Activated naive CD8-positive, alpha-beta T cell (primary cell): ENCODE measurements at regions not wholly inside any gene's neighbourhood (a gene's known extent, or its start where the extent isn't known, plus 50 kb on each side); places are given as distances from the start of the nearest gene placed in this dataset.
"Not testable (repeated sequence)": the region's sequence is repeated elsewhere in the genome, so short reads cannot be mapped to it uniquely, and the experiment has no call there.

ENCODE experiments used
- H3K27ac Mint-ChIP-seq: one replicate; pipeline ENCODE4 v1.8.0; 2021; ENCODE audit warnings: mixed read lengths
- H3K27me3 Mint-ChIP-seq: one replicate; pipeline ENCODE4 v1.8.0; 2021; ENCODE audit warnings: mixed read lengths
- H3K36me3 Mint-ChIP-seq: one replicate; pipeline ENCODE4 v1.8.0; 2021; ENCODE audit warnings: mixed read lengths
- H3K4me1 Mint-ChIP-seq: one replicate; pipeline ENCODE4 v1.8.0; 2021; ENCODE audit warnings: low read depth, mixed read lengths
- H3K4me3 Mint-ChIP-seq: one replicate; pipeline ENCODE4 v1.8.0; 2021; ENCODE audit warnings: mild to moderate bottlenecking, mixed read lengths
- H3K9me3 Mint-ChIP-seq: one replicate; pipeline ENCODE4 v1.8.0; 2021; ENCODE audit warnings: low read depth, mixed read lengths

GRCh38 chrX:128664211-128664610, 612.0 kb upstream of the ACTRT1 start:
- no peak overlapping the region for H3K27ac Mint-ChIP-seq
- H3K4me1 Mint-ChIP-seq: no peaks in the 10 kb centered on the region
- no peaks in the 10 kb centered on the region for H3K36me3 Mint-ChIP-seq

GRCh38 chrX:128653524-128654060, 601.4 kb upstream of the ACTRT1 start:
- Mint-ChIP-seq H3K27me3 (no peaks in the 10 kb centered on the region), H3K9me3 (peaks cover 4% of the 10 kb centered on the region), H3K27ac (no peak overlapping the region), H3K4me3 (no peak overlapping the region), H3K36me3 (no peaks in the 10 kb centered on the region), H3K4me1 (no peaks in the 10 kb centered on the region)

More at GRCh38 chrX:128664211-128664610, 612.0 kb upstream of the ACTRT1 start:
- Mint-ChIP-seq H3K4me3 (no peak overlapping the region), H3K9me3 (no peaks in the 10 kb centered on the region), H3K27me3 (no peaks in the 10 kb centered on the region)

- no peaks in the 10 kb centered on the region for H3K9me3 Mint-ChIP-seq
- H3K4me1 Mint-ChIP-seq: no peaks in the 10 kb centered on the region
Observed at GRCh38 chrX:128650326-128650725, 598.1 kb upstream of the ACTRT1 start.

GRCh38 chrX:128634754-128635153, 582.6 kb upstream of the ACTRT1 start:
- Mint-ChIP-seq H3K27ac (no peak overlapping the region), H3K27me3 (no peaks in the 10 kb centered on the region), H3K4me1 (no peaks in the 10 kb centered on the region), H3K36me3 (no peaks in the 10 kb centered on the region), H3K9me3 (no peaks in the 10 kb centered on the region), H3K4me3 (no peak overlapping the region)

More at GRCh38 chrX:128650326-128650725, 598.1 kb upstream of the ACTRT1 start:
- Mint-ChIP-seq H3K4me3 (no peak overlapping the region), H3K27ac (no peak overlapping the region), H3K27me3 (no peaks in the 10 kb centered on the region), H3K36me3 (no peaks in the 10 kb centered on the region)

GRCh38 chrX:128623361-128623760, 571.2 kb upstream of the ACTRT1 start:
- Mint-ChIP-seq H3K27ac (no peak overlapping the region), H3K4me1 (no peaks in the 10 kb centered on the region), H3K9me3 (no peaks in the 10 kb centered on the region), H3K27me3 (no peaks in the 10 kb centered on the region), H3K4me3 (no peak overlapping the region), H3K36me3 (no peaks in the 10 kb centered on the region)

GRCh38 chrX:128622296-128622695, 570.1 kb upstream of the ACTRT1 start:
- Mint-ChIP-seq H3K27ac (no peak overlapping the region), H3K27me3 (no peaks in the 10 kb centered on the region), H3K4me1 (no peaks in the 10 kb centered on the region), H3K4me3 (no peak overlapping the region), H3K36me3 (no peaks in the 10 kb centered on the region), H3K9me3 (no peaks in the 10 kb centered on the region)

- Mint-ChIP-seq H3K4me1 (no peaks in the 10 kb centered on the region), H3K4me3 (no peak overlapping the region), H3K27me3 (no peaks in the 10 kb centered on the region), H3K9me3 (no peaks in the 10 kb centered on the region), H3K36me3 (no peaks in the 10 kb centered on the region), H3K27ac (no peak overlapping the region)
Observed at GRCh38 chrX:128619490-128619889, 567.3 kb upstream of the ACTRT1 start.

GRCh38 chrX:128616933-128617332, 564.7 kb upstream of the ACTRT1 start:
- Mint-ChIP-seq H3K36me3 (no peaks in the 10 kb centered on the region), H3K9me3 (no peaks in the 10 kb centered on the region), H3K4me1 (no peaks in the 10 kb centered on the region), H3K4me3 (no peak overlapping the region), H3K27ac (no peak overlapping the region), H3K27me3 (no peaks in the 10 kb centered on the region)

- not testable (repeated sequence) for H3K9me3 Mint-ChIP-seq, H3K4me3 Mint-ChIP-seq, H3K27ac Mint-ChIP-seq, H3K36me3 Mint-ChIP-seq, H3K27me3 Mint-ChIP-seq, H3K4me1 Mint-ChIP-seq
Observed at GRCh38 chrX:128606817-128607216, 554.6 kb upstream of the ACTRT1 start.

- not testable (repeated sequence) for H3K9me3 Mint-ChIP-seq, H3K4me3 Mint-ChIP-seq, H3K27ac Mint-ChIP-seq, H3K4me1 Mint-ChIP-seq, H3K36me3 Mint-ChIP-seq, H3K27me3 Mint-ChIP-seq
Observed at GRCh38 chrX:128606357-128606756, 554.2 kb upstream of the ACTRT1 start.

- Mint-ChIP-seq H3K4me3 (no peak overlapping the region), H3K27me3 (no peaks in the 10 kb centered on the region), H3K36me3 (no peaks in the 10 kb centered on the region), H3K27ac (no peak overlapping the region), H3K9me3 (no peaks in the 10 kb centered on the region), H3K4me1 (no peaks in the 10 kb centered on the region)
Observed at GRCh38 chrX:128601706-128602105, 549.5 kb upstream of the ACTRT1 start.

- Mint-ChIP-seq H3K36me3 (no peaks in the 10 kb centered on the region), H3K4me1 (no peaks in the 10 kb centered on the region), H3K9me3 (peaks cover 2% of the 10 kb centered on the region), H3K27ac (no peak overlapping the region), H3K27me3 (peaks cover 1% of the 10 kb centered on the region), H3K4me3 (no peak overlapping the region)
Observed at GRCh38 chrX:128599632-128600031, 547.4 kb upstream of the ACTRT1 start.

GRCh38 chrX:128582036-128582435, 529.8 kb upstream of the ACTRT1 start:
- no peaks in the 10 kb centered on the region for H3K9me3 Mint-ChIP-seq

GRCh38 chrX:128581615-128582014, 529.4 kb upstream of the ACTRT1 start:
- H3K27ac Mint-ChIP-seq: no peak overlapping the region
- no peaks in the 10 kb centered on the region for H3K9me3 Mint-ChIP-seq
- H3K27me3 Mint-ChIP-seq: no peaks in the 10 kb centered on the region
- H3K4me3 Mint-ChIP-seq: no peak overlapping the region
- H3K4me1 Mint-ChIP-seq: no peaks in the 10 kb centered on the region
- H3K36me3 Mint-ChIP-seq: no peaks in the 10 kb centered on the region

More at GRCh38 chrX:128582036-128582435, 529.8 kb upstream of the ACTRT1 start:
- Mint-ChIP-seq H3K27me3 (no peaks in the 10 kb centered on the region), H3K4me1 (no peaks in the 10 kb centered on the region), H3K36me3 (no peaks in the 10 kb centered on the region), H3K4me3 (no peak overlapping the region), H3K27ac (no peak overlapping the region)

GRCh38 chrX:128543114-128543513, 490.9 kb upstream of the ACTRT1 start:
- Mint-ChIP-seq H3K27ac (no peak overlapping the region), H3K27me3 (no peaks in the 10 kb centered on the region), H3K36me3 (no peaks in the 10 kb centered on the region), H3K4me1 (no peaks in the 10 kb centered on the region), H3K4me3 (no peak overlapping the region), H3K9me3 (no peaks in the 10 kb centered on the region)

GRCh38 chrX:128518508-128518907, 466.3 kb upstream of the ACTRT1 start:
- H3K4me1 Mint-ChIP-seq: no peaks in the 10 kb centered on the region
- H3K36me3 Mint-ChIP-seq: no peaks in the 10 kb centered on the region
- no peak overlapping the region for H3K4me3 Mint-ChIP-seq
- no peaks in the 10 kb centered on the region for H3K27me3 Mint-ChIP-seq
- H3K27ac Mint-ChIP-seq: no peak overlapping the region
- no peaks in the 10 kb centered on the region for H3K9me3 Mint-ChIP-seq
